Fibroblast of lung (primary cell): ENCODE measurements at regions not wholly inside any gene's neighbourhood (a gene's known extent, or its start where the extent isn't known, plus 50 kb on each side); places are given as distances from the start of the nearest gene placed in this dataset.

Experiments
- CTCF ChIP-seq, 2 donors: IDR thresholded peaks in 1 of 2; conservative IDR thresholded peaks in 1 of 2; 1 replicate in 1 of 2; 2 replicates in 1 of 2; pipeline ENCODE4 v1.5.1; 2011 to 2012; ENCODE audit warnings: low read length in 2 of 2, control low read depth in 1 of 2, inconsistent platforms in 1 of 2, low read depth in 1 of 2, mild to moderate bottlenecking in 1 of 2
- EZH2 ChIP-seq: IDR thresholded peaks from 2 replicates; pipeline ENCODE4 v1.5.1; 2012; ENCODE audit warnings: low read length, control low read depth, mild to moderate bottlenecking; ENCODE audit errors: missing control alignments

GRCh38 chr18:1691863-1692262 is 787.2 kb downstream of the ADCYAP1 start:
- TF ChIP-seq CTCF (conservative IDR thresholded peaks at IDR 0.05 in 1 of 2, IDR thresholded peaks at IDR 0.05 in 1 of 2; ENCODE audit: low read depth in 1 of 2, low read length in 2 of 2) (no peak), EZH2 (no peak)
